NT2/D1 (cell line): ENCODE measurements at regions not wholly inside any gene's neighbourhood (a gene's known extent, or its start where the extent isn't known, plus 50 kb on each side); places are given as distances from the start of the nearest gene placed in this dataset.

Experiments
- YY1 ChIP-seq: IDR thresholded peaks from 2 replicates; pipeline ENCODE4 v1.6.1; 2011; ENCODE audit not compliant: insufficient read length, insufficient read depth
- ZNF274 ChIP-seq: IDR thresholded peaks from 2 replicates; pipeline ENCODE4 v1.6.1; 2011; ENCODE audit warnings: mild to moderate bottlenecking, low read depth, low read length

GRCh38 chr2:242027676-242028450, 158.3 kb downstream of the RTP5 start:
- TF ChIP-seq YY1 (no peak), ZNF274 (no peak)
